ENCODE measurements at regions not wholly inside any gene's neighbourhood (a gene's known extent, or its start where the extent isn't known, plus 50 kb on each side); places are given as distances from the start of the nearest gene placed in this dataset.
"Not testable (repeated sequence)": the region's sequence is repeated elsewhere in the genome, so short reads cannot be mapped to it uniquely, and the experiment has no call there.

- H3K4me3 ChIP-seq (ENCODE audit: control insufficient read depth, low read depth, low read length); DNase-seq (ENCODE audit: low read depth): not testable (repeated sequence)
Measured at GRCh38 chr1:120598331-120598951, 125.3 kb upstream of the NBPF26 start.

GRCh38 chr1:120599511-120599910 lies 124.2 kb upstream of the NBPF26 start:
- not testable (repeated sequence) for DNase-seq (ENCODE audit: low read depth); H3K4me3 ChIP-seq (ENCODE audit: control insufficient read depth, low read depth, low read length)

DNA sequence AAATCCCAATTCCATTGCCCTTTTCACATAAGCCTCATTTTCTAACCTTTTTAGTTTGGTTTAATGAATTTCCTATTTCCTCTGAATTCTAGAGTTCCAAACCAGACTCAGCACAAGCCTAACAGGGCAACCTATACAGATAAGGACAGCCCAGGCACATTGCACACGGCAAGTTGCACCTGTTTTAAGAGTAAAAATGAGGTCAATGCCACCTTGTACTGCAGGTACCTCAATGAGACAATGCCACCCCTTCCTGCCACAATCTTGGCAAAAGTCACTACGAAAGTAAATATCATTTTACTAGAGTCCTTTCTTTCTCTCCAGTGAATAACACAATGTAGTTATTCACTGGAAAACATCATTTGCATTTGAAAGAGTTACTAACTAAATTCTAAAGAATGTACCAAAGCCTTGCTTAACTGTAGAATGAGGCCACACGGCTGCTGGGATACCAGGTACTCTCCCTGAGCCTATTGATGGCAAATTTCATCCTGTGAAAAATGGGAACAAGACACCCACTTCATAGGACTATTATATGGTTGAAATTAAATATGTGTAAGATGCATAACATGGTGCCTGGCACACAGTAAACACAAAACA lies 123.2 kb upstream of the NBPF26 start:
- H3K4me3 ChIP-seq (ENCODE audit: control insufficient read depth, low read depth, low read length); DNase-seq (ENCODE audit: low read depth): not testable (repeated sequence)

GRCh38 chr1:120607882-120608281 lies 115.9 kb upstream of the NBPF26 start:
- not testable (repeated sequence) for DNase-seq (ENCODE audit: low read depth); H3K4me3 ChIP-seq (ENCODE audit: control insufficient read depth, low read depth, low read length)

- not testable (repeated sequence) for DNase-seq (ENCODE audit: low read depth); H3K4me3 ChIP-seq (ENCODE audit: control insufficient read depth, low read depth, low read length)
Measured at GRCh38 chr1:120608314-120609014, 115.3 kb upstream of the NBPF26 start.

- DNase-seq (ENCODE audit: low read depth); H3K4me3 ChIP-seq (ENCODE audit: control insufficient read depth, low read depth, low read length): not testable (repeated sequence)
Measured at GRCh38 chr1:120609015-120609573, 114.7 kb upstream of the NBPF26 start.

GRCh38 chr1:120609834-120610233 lies 113.9 kb upstream of the NBPF26 start:
- H3K4me3 ChIP-seq (ENCODE audit: control insufficient read depth, low read depth, low read length); DNase-seq (ENCODE audit: low read depth): not testable (repeated sequence)

GRCh38 chr1:120614931-120615639 lies 108.7 kb upstream of the NBPF26 start:
- not testable (repeated sequence) for H3K4me3 ChIP-seq (ENCODE audit: control insufficient read depth, low read depth, low read length); DNase-seq (ENCODE audit: low read depth)

GRCh38 chr1:120617493-120617892 lies 106.3 kb upstream of the NBPF26 start:
- H3K4me3 ChIP-seq (ENCODE audit: control insufficient read depth, low read depth, low read length); DNase-seq (ENCODE audit: low read depth): not testable (repeated sequence)

DNA sequence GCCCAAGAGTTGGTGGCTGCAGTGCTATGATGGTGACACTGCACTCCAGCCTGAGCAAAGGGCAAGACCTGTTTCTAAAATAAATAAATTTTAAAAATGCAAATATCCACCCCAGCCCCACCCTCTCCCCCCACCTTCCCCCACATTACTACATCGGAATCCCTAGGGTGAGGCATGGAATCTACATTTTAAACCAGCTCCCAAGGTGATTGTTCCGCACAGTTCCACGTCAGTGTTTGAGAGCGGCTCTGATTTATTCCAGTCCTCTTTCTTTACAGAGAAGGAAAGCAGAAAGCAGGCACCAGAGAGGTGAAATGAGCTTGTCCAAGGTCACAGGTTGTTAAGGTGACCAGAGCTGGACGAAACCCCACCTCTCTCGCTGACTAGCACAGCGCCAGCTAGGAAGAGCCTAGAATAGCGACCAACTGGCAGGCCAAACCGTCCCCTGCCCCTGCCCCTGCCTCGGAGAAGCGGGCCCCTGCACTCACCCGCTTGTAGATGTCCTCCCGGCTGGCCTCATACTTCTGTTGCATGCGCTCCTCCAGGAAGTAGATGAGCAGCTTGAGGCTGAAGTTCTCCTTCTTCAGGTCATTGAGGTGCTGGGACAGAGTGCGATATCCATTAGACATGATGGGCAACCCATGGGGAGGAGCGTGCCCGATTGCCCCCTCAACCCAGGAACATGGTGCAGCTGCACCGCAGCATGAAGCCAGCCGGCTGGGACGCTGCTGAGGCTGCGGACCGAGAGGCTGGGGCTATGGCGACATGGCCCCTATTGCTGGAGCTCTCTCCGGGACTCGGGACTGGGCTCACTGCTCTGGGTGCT lies 103.7 kb upstream of the NBPF26 start:
- DNase-seq (ENCODE audit: low read depth); H3K4me3 ChIP-seq (ENCODE audit: control insufficient read depth, low read depth, low read length): not testable (repeated sequence)

DNA sequence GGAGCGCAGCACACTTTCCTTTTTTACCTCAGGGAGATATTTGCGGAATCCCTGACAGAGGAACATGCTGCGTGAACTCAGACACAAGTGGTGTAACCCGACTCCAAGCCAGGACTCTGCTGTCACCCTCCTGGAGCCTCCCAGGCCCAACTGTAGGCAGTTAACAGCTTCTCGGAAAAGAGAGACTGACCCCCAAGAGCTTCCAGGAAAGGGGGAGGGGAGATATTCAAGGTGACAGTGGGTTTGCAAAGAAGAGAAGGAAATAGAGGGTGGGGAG lies 103.1 kb upstream of the NBPF26 start:
- DNase-seq (ENCODE audit: low read depth) = not testable (repeated sequence)

GRCh38 chr1:120621278-120621677 lies 102.5 kb upstream of the NBPF26 start:
- not testable (repeated sequence) for H3K4me3 ChIP-seq (ENCODE audit: control insufficient read depth, low read depth, low read length); DNase-seq (ENCODE audit: low read depth)

More for the DNA sequence above, 103.1 kb upstream of the NBPF26 start:
- not testable (repeated sequence) for H3K4me3 ChIP-seq (ENCODE audit: control insufficient read depth, low read depth, low read length)

DNA sequence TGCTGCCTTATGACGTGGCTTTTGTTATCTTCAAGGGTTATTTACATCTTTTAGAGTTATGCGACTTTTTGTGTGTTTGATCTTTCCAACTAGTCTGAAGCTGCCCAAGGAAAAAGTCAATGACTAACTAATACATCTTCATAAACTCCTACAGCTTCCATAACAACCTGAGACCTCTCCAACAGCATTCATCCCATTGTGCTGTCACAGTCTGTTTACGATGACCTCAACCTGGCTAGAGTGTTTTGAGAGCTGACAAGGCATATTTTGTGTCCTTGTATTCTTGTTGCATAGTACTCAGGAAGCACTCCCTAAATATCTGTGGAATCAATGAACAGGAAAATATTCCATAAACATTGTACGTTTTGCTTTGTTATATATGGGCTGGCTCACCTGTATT lies 100.2 kb upstream of the NBPF26 start:
- not testable (repeated sequence) for DNase-seq (ENCODE audit: low read depth); H3K4me3 ChIP-seq (ENCODE audit: control insufficient read depth, low read depth, low read length)

DNA sequence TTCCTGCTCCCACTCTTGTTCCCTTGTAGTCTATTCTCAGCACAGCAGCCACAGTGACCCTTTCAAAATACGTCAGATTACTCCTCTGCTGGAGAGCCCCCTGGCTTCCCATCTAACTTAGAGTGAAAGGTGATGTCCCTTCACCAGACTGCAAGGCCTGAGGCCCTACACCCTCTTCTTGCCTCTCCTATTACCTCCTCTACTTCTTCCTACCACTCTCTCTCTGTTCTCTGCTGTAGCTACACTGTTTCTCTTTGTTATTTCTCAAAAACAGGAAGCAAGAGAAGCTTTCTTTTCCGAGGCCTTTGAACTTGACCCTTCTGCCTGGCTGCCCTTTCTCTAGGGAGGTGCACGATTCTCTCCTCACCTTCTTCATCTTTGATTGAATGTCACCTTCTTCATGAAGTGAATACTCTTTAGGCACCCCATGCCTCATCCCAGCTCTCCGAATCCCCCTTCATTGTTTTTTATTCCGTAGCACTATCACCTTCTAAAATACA lies 99.1 kb upstream of the NBPF26 start:
- not testable (repeated sequence) for H3K4me3 ChIP-seq (ENCODE audit: control insufficient read depth, low read depth, low read length); DNase-seq (ENCODE audit: low read depth)

DNA sequence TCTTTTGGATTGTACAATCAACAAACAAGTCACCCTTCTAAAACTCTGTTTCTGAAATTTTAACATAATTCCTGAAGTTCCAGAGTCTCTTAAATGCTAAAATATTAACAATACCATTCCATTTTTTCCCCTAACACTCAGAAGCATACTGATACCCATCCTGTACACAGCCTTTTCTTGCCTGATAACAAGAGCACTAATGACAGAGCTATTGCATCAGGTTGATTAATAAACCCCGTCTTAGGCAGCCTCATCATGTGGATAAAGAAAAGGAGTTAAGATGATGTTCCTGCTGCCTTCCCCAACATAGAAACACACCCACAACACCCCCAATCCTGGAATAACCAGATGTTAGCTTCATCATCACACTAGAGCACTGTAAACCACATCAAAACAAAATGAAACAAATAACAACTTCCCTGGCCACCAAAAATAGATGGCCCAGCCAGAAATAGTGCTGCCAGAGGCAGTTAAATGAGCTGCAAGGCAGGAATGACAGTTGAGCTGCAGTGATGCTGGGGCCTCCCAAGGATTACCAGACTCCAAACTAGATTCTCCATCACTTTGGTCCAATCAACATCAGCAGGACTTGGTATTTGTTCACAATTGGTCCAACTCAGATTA lies 93.8 kb upstream of the NBPF26 start:
- DNase-seq (ENCODE audit: low read depth); H3K4me3 ChIP-seq (ENCODE audit: control insufficient read depth, low read depth, low read length): not testable (repeated sequence)

DNA sequence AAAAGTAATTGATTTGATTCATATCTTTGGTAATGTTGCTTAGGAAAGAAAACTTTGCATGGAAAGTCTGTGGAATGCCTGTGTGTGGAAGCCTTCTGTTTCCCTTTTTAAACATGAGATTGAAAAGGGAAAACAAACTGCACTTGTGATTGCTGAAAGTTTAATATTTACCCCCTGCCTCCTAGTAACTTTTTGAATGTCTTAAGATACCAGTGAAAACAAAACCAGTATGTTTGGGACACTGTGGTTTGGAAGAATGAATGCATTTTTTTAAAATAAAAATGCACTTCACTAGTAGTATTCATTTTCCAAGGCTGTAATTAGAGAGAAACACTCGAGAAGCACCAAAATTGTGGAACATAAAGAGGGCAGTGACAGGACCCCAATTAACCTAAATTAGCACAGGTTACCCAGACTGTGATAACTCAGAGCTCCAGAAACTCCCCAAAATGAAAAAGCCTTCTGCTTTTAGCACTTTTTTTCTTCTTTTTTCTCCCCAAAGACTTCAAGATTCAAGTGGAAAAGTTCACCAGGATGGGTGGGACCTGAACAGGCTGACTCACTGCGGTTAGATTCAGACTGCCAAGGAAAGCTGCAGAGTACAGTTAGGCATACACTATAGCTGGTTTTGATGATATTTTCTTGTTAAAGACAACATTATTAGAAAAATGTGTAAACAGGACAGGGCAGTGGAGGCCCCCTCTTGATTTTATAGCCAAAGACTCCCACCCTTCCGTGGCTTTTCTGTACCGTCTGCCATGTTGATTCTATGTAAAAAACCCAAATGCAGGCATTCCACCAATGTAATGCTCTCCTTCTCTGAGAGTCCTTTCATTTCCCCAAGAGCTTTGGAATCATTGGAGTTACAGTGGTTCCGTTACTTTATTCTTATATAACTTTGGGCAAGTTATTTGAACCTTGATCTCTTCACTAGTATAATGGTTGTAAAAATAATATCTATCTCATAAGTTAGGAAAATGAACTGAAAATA lies 88.6 kb upstream of the NBPF26 start:
- H3K4me3 ChIP-seq (ENCODE audit: control insufficient read depth, low read depth, low read length); DNase-seq (ENCODE audit: low read depth): not testable (repeated sequence)

Data from fibroblast of mammary gland (primary cell).